Erythroblast (primary cell): ENCODE measurements at regions not wholly inside any gene's neighbourhood (a gene's known extent, or its start where the extent isn't known, plus 50 kb on each side); places are given as distances from the start of the nearest gene placed in this dataset.

Experiments
- GATA1 ChIP-seq: IDR thresholded peaks from 2 replicates; pipeline ENCODE4 v1.6.1; 2011; ENCODE audit warnings: low read depth, mild to moderate bottlenecking, control low read depth, low read length, moderate library complexity
- POLR2A ChIP-seq: IDR thresholded peaks from 2 replicates; pipeline ENCODE4 v1.6.1; 2011; ENCODE audit warnings: mild to moderate bottlenecking, low read length

DNA sequence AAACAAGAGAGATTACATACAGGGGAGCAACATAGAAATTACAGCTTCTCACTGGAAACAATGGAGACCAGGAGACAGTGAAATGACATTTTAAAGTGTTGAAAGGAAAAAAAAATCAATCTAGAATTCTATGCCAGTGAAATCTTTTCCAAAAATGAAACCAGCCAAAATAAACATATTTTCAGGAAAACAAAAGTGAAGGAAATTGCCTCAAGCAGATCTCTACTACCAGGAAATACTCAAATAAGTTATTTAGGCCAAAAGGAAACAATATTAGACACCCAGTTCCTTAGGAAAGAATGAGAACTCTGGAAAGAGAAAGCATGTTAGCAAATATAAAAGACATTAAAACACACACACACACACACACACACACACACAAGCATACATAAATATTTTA, 339.9 kb upstream of the NCKAP5 start:
- TF ChIP-seq POLR2A (no peak), GATA1 (no peak)
